SK-N-MC (cell line): ENCODE measurements at regions not wholly inside any gene's neighbourhood (a gene's known extent, or its start where the extent isn't known, plus 50 kb on each side); places are given as distances from the start of the nearest gene placed in this dataset.
"Not testable (repeated sequence)": the region's sequence is repeated elsewhere in the genome, so short reads cannot be mapped to it uniquely, and the experiment has no call there.

Source experiments
- DNase-seq: peaks from one replicate; pipeline ENCODE4 v3.0.0-alpha.2; 2011; ENCODE audit warnings: low read depth, low spot score
- H3K27ac ChIP-seq: fragments of 200-600 bp; sonication (generic); 2 replicates; pipeline ENCODE4 v1.5.1; 2016; ENCODE audit warnings: mixed run types
- H3K36me3 ChIP-seq: fragments of 200-600 bp; sonication (generic); 2 replicates; pipeline ENCODE4 v1.6.1; 2017; ENCODE audit warnings: antibody characterized with exemption, low read length, mixed read lengths; ENCODE audit not compliant: insufficient read depth
- H3K4me3 ChIP-seq: fragments of 200-600 bp; sonication (generic); 2 replicates; pipeline ENCODE4 v1.5.1; 2016
- H3K9ac ChIP-seq: fragments of 200-600 bp; sonication (generic); 2 replicates; pipeline ENCODE4 v1.8.0; 2017; ENCODE audit warnings: mixed run types, mixed read lengths; ENCODE audit not compliant: insufficient read length
- H3K9me3 ChIP-seq: fragments of 200-600 bp; sonication (generic); 2 replicates; pipeline ENCODE4 v1.6.1; 2017; ENCODE audit warnings: low read depth, mild to moderate bottlenecking, antibody characterized with exemption, low read length, moderate library complexity, mixed read lengths
- EZH2 ChIP-seq: fragments of 200-600 bp; sonication (generic); IDR thresholded peaks from one replicate; pipeline ENCODE4 v1.6.1; 2017; ENCODE audit warnings: antibody characterized with exemption
- FOXP2 ChIP-seq: optimal IDR thresholded peaks from 2 replicates; pipeline ENCODE3; 2011; ENCODE audit warnings: mild to moderate bottlenecking, moderate library complexity; ENCODE audit not compliant: insufficient read depth; ENCODE audit errors: extremely low read length, control extremely low read depth
- POLR2AphosphoS5 ChIP-seq: IDR thresholded peaks from 2 replicates; pipeline ENCODE4 v1.6.1; 2012; ENCODE audit warnings: mild to moderate bottlenecking, low read depth, low read length, borderline replicate concordance

GRCh38 chr10:76769582-76769981 lies 868.0 kb downstream of the KCNMA1 start:
- TF ChIP-seq FOXP2: no peak
- no peak for TF ChIP-seq POLR2AphosphoS5
- no peak for TF ChIP-seq EZH2
- no peak overlapping the region for H3K9ac ChIP-seq
- H3K27ac ChIP-seq: no peak overlapping the region
- no peak for DNase-seq
- H3K36me3 ChIP-seq: no peaks in the 10 kb centered on the region
- no peak overlapping the region for H3K4me3 ChIP-seq
- no peaks in the 10 kb centered on the region for H3K9me3 ChIP-seq

GRCh38 chr10:76769161-76769560 lies 868.4 kb downstream of the KCNMA1 start:
- no peak for DNase-seq
- TF ChIP-seq EZH2: no peak
- TF ChIP-seq FOXP2: no peak
- no peak for TF ChIP-seq POLR2AphosphoS5
- no peak overlapping the region for H3K4me3 ChIP-seq
- H3K27ac ChIP-seq: no peak overlapping the region
- no peak overlapping the region for H3K9ac ChIP-seq
- H3K9me3 ChIP-seq: no peaks in the 10 kb centered on the region
- no peaks in the 10 kb centered on the region for H3K36me3 ChIP-seq

GRCh38 chr10:76766682-76767081 lies 870.9 kb downstream of the KCNMA1 start:
- no peaks in the 10 kb centered on the region for H3K36me3 ChIP-seq
- H3K9ac ChIP-seq: no peak overlapping the region
- no peaks in the 10 kb centered on the region for H3K9me3 ChIP-seq
- TF ChIP-seq EZH2 (no peak), POLR2AphosphoS5 (no peak), FOXP2 (no peak)
- H3K4me3 ChIP-seq: no peak overlapping the region
- DNase-seq: no peak
- no peak overlapping the region for H3K27ac ChIP-seq

GRCh38 chr10:76764921-76765320 lies 872.7 kb downstream of the KCNMA1 start:
- H3K27ac ChIP-seq, DNase-seq, H3K36me3 ChIP-seq, H3K9me3 ChIP-seq, H3K9ac ChIP-seq, H3K4me3 ChIP-seq: not testable (repeated sequence)

GRCh38 chr10:76764177-76764576 lies 873.4 kb downstream of the KCNMA1 start:
- Histone ChIP-seq H3K27ac (no peak overlapping the region), H3K4me3 (no peak overlapping the region), H3K9me3 (no peaks in the 10 kb centered on the region), H3K9ac (no peak overlapping the region), H3K36me3 (no peaks in the 10 kb centered on the region)
- no peak for TF ChIP-seq POLR2AphosphoS5
- TF ChIP-seq EZH2: no peak
- DNase-seq: no peak

GRCh38 chr10:76763376-76763775 lies 874.2 kb downstream of the KCNMA1 start:
- TF ChIP-seq FOXP2 (no peak), EZH2 (no peak), POLR2AphosphoS5 (no peak)

GRCh38 chr10:76759681-76760080 lies 877.9 kb downstream of the KCNMA1 start:
- DNase-seq: no peak
- TF ChIP-seq EZH2: no peak
- no peak for TF ChIP-seq FOXP2
- TF ChIP-seq POLR2AphosphoS5: no peak
- Histone ChIP-seq H3K9ac (no peak overlapping the region), H3K4me3 (no peak overlapping the region), H3K36me3 (no peaks in the 10 kb centered on the region), H3K27ac (no peak overlapping the region), H3K9me3 (no peaks in the 10 kb centered on the region)

More at GRCh38 chr10:76763376-76763775, 874.2 kb downstream of the KCNMA1 start:
- Histone ChIP-seq H3K9me3 (no peaks in the 10 kb centered on the region), H3K36me3 (no peaks in the 10 kb centered on the region), H3K27ac (no peak overlapping the region), H3K4me3 (no peak overlapping the region), H3K9ac (no peak overlapping the region)
- no peak for DNase-seq

GRCh38 chr10:76743169-76743568 lies 894.4 kb downstream of the KCNMA1 start:
- no peak for DNase-seq
- Histone ChIP-seq H3K9me3 (no peaks in the 10 kb centered on the region), H3K4me3 (no peak overlapping the region), H3K27ac (no peak overlapping the region), H3K9ac (no peak overlapping the region), H3K36me3 (no peaks in the 10 kb centered on the region)
- TF ChIP-seq EZH2 (no peak), POLR2AphosphoS5 (no peak)

GRCh38 chr10:76740514-76740913 lies 897.1 kb downstream of the KCNMA1 start:
- DNase-seq: no peak
- TF ChIP-seq EZH2 (no peak), FOXP2 (no peak), POLR2AphosphoS5 (no peak)
- H3K36me3 ChIP-seq: no peaks in the 10 kb centered on the region
- no peak overlapping the region for H3K4me3 ChIP-seq
- H3K9ac ChIP-seq: no peak overlapping the region
- no peaks in the 10 kb centered on the region for H3K9me3 ChIP-seq
- H3K27ac ChIP-seq: no peak overlapping the region
